VCaP (cell line): ENCODE measurements at regions not wholly inside any gene's neighbourhood (a gene's known extent, or its start where the extent isn't known, plus 50 kb on each side); places are given as distances from the start of the nearest gene placed in this dataset.
A peak's percentile ranks its signal among the peaks of the same experiment; 100 is the strongest.

Experiments used
- H3K27ac ChIP-seq: fragments of 450-650 bp; 2 replicates; pipeline ENCODE4 v1.5.1; 2017
- CTCF ChIP-seq: fragments of 450-650 bp; conservative IDR thresholded peaks from 2 replicates; pipeline ENCODE4 v1.5.1; 2017; ENCODE audit warnings: mild to moderate bottlenecking, moderate library complexity

DNA sequence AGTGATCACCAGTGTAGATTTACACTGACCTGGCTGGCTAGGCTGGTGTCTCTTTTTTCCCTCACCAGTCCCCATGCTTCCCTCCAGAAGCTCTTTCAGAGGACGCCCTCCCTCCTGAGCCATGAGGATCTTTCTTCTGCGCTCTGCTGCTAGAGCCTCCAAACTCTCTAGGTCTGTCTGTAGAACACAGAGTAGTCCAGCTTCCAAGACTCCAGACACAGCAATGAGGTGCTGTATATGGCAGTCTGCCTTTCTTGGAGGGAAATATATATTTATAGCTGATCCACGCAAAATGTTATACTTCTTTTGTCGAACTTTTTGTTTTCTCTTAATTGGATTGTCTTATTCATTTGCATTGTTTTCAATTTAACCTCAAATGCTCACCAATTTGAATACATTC, 1121.8 kb downstream of the ROBO2 start:
- no peak for TF ChIP-seq CTCF
- H3K27ac ChIP-seq: no peak overlapping the region

GRCh38 chr3:78163379-78163778, 1123.5 kb downstream of the ROBO2 start:
- no peak for TF ChIP-seq CTCF

GRCh38 chr3:78165876-78166275, 1126.0 kb downstream of the ROBO2 start:
- TF ChIP-seq CTCF: peak; percentile 69
- no peak overlapping the region for H3K27ac ChIP-seq

More at GRCh38 chr3:78163379-78163778, 1123.5 kb downstream of the ROBO2 start:
- H3K27ac ChIP-seq: no peak overlapping the region

DNA sequence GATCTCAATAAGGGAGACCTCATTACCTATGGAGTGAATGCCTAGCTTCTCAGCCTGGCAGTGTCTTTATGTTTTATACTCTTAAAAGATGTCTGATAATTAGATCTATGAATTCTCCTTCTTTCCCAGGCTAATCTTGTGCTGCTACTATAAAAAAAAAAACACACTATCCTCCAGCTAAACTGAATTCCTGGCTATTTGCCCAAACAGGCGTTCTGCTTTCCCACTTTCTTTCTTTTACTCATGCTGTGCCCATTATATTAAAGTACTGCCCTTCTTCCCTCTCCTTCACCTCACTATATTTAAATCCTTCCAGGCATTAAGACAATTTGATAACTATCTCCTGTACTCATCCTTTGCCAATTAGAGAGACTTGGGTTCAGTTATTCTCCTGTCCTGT, 1134.9 kb downstream of the ROBO2 start:
- no peak overlapping the region for H3K27ac ChIP-seq
- no peak for TF ChIP-seq CTCF

- TF ChIP-seq CTCF: no peak
- H3K27ac ChIP-seq: no peak overlapping the region
Measured at GRCh38 chr3:78176869-78177268, 1137.0 kb downstream of the ROBO2 start.

- no peak overlapping the region for H3K27ac ChIP-seq
- no peak for TF ChIP-seq CTCF
Measured at GRCh38 chr3:78177780-78178179, 1137.9 kb downstream of the ROBO2 start.

DNA sequence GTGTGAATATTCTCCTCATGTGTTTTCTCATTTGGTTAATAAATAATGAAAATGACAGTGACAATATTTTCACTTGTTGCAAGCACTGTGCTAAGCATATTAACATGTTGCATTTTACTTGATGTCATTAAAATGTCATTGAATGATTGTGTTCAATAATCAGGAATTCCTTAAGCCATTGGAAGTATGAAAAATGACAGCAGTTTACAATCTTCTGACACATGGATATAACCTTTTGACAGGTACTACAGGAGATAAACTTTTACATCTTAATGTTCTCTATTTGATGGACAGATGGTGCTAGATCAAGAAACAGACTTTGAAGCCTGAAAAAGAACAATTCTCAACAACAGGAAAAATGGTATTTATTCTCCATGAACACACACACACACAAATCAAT, 1138.3 kb downstream of the ROBO2 start:
- H3K27ac ChIP-seq: no peak overlapping the region
- TF ChIP-seq CTCF: no peak
